HG02981 (cell line): ENCODE measurements at regions not wholly inside any gene's neighbourhood (a gene's known extent, or its start where the extent isn't known, plus 50 kb on each side); places are given as distances from the start of the nearest gene placed in this dataset.

Experiments
- ATAC-seq: cut with Tn5 transposase; IDR thresholded peaks from one replicate; pipeline ENCODE4 v1.9.1; 2021; ENCODE audit warnings: mild to moderate bottlenecking, moderate library complexity; ENCODE audit not compliant: unreplicated experiment

DNA sequence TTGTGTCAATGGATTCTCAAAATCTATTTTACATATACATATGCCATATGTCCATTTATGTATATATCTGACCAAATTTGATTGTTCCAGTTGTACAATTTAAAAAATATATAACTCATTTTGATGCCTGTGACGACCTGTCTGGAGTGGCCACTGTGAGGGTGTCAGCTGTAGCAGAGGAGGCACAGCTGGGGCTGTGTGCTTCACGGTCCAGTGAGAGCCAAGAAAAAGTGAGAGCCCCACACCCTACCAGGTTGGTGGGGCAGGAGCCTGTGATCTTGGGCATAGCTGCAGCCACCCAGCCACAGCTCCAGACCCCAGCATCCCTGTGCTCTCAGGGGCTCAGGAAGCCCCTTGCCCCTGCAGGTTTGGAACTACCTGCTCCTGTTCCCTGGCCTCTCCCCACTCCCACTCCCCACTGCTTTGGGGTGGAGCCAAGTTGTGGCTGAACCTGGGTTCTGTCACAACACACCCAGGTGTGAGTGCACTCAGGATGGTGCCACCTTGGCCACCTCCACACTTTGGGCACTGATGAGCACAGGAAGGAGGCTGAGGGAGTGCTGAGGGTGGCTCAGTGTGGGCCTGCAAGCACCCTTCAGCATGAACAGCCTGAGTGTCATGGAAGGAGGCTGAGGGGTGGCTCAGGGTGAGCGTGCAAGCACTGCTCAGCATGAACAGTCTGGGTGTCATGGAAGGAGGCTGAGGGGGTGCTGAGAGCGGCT is 161.1 kb upstream of the ROBO1 start:
- ATAC-seq: no peak

DNA sequence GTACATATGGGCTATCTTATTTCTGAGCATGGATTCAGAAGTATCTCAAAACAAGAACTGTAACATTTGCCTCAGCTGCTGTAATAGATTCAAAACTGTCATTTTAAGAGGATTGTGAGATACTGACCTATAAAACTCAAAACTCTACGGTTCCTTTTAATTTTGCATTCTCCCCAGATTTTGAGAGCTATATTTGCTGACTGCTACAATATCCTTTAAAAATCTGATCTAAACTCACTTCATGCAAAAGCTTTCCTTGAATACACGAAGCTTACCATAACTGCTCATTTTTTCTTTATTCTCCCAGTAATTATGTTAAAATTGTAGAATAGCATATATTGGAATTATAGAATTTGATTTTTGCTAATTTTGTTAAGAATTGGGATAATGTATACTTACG is 158.7 kb upstream of the ROBO1 start:
- ATAC-seq: no peak

DNA sequence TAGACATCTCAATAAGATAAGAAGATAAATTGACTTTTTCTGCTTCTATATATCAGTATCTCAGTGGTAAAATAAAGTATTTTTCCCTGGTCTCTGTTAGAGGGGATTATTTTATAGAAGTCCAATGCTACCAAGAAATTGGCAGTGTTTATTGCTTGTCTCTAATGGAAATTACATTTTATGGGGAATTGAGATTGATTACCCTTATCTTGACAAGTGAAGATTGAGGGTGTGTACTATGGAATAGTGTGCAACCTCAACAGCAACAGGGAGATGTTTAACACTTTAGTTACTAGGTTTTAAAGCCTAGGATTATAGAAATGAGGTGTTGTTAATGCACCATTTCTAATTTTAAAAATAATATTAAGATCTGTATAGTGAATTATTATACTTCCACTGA is 154.8 kb upstream of the ROBO1 start:
- ATAC-seq: no peak

DNA sequence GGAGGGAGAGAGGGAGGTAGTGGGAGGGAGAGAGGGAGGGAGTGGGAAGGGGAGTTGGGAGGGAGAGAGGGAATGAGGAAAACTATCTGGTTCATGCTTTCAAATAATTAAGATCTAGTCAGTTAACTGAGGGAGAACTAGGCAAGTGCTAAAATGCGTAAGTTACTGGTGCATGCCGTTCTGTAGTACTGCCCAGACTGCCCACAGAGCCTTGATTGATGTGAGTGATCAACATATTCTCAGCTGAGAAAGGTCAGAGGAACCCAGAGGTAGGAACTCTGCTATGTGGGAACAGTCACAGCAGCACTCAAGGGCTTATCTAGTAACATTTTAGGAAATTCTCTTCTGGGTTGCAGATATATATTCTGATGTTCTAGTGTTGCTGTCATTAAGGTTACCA is 149.8 kb upstream of the ROBO1 start:
- no peak for ATAC-seq

DNA sequence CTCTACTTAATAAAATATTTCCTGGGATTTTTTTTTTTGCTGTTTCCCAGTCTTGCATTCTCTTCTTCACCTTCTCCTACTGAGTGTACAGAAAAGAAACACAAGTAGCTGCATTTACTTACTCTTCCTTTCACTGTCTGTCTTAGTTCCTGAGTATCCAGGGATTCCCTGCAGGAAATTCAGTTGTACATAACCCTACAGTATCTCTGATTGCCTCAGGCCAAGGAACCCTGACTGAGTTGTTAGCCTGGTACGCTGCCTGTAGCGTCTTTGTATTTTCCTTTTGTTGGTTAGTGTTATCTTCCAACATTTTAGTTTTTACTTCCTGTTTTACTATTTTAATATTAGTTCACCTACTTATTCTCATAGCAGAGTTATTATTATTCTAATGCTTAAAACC is 142.5 kb upstream of the ROBO1 start:
- no peak for ATAC-seq

DNA sequence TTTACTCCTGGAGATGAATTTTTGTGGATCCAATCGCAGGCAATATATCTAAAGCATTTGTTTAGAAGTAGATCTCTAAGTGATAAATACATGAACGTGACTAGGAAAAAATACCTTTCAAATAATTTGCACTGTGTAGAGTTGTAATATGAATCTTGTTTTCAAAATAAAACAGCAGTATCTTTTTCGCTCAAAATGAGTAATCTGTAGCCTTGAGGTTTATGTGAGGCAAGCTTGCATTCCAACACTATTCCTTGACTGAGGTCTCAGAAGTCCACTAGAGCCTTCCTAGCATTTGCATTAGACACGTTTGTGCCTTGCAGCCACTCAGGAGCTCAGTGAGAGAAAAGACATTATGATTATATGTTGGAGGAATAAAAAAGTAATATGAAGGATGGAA is 138.3 kb upstream of the ROBO1 start:
- no peak for ATAC-seq

DNA sequence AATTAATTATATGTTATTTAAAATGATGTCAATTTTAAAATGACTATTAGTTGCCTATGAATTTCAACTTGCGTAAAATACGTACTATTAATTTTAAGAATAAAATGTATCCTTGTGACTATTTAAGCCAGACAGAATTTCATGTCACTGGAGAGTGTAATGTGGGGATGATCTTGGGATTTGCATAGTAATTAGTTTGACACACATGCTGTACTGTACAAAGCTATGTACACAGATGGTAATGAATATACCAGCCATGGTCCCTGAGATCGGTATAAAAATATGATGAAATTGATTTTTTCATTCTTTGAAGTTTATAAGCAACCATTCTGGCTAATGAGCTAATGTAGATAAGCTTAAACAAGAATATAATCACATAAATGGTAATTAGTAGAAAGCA is 134.4 kb upstream of the ROBO1 start:
- no peak for ATAC-seq

DNA sequence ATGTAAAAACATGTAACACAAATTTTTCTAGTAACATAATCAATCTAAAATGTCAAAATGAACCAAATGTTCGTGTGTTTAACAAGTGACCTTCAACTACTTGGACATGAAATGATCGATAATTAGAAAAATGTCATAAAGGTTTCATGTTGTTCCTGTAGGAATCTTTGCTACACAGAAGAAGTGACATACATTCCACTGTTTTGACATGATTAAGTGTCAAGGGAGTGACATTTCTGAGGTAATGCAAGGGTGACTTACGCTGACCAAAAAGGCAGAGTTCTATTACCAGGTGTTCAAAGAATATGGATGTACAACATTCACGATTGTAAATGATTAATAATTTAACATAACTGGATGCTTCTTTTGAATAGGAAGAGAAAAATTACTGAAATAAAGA is 131.1 kb upstream of the ROBO1 start:
- no peak for ATAC-seq

DNA sequence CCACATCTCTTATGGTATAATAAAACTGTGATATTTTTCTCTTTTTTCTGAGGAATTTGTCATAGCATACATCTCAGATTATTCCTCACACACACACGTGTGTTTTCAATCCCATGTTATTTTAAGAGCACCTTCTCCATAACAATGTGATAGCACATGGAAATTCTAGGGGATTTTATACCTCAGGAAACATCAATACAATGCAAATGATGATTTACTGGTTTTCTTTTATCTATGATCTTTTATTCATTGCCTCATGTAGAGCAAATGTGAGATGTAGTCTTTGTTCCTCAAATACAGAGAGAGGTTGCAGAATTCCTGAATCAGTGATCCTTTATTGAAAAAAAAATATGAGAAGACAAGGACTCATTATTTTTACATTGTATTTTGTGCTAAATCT is 128.3 kb upstream of the ROBO1 start:
- no peak for ATAC-seq

DNA sequence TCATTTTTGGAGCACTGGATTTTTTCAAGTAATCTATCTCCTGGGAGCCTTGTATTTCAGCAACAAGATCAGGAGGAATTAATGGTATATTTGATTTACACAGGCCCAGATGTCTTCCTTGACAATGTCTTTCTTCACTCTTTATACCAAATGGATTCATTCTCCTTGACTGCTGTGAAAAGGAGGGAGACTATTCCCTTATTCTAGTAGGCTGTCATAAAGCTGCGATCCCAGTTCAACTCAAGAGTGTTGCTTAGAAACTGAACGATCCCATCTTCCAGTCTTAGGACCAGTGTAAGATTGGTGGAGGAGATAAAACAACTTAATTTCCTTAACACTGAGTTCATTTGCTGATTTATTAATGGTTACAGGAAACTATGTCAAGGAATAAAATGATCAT is 119.4 kb upstream of the ROBO1 start:
- no peak for ATAC-seq

DNA sequence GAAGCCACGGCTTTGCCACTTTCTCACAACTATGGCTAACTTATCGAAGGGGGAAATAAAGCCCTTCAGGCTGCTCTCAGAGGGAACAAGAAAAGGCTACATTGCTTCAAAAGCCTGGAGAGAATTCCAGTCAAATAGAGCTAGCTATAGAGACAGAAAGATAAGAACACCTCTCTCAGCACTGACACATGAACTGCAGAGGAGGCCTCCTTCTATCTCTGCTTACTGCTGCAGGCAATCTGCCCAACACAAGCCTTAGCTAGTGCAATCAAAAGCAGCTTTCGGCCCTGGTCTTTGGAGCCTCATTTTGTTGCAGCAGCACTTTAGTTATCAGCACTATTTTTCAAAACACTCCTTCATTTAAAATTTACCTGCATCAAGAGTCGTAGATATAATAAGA is 118.4 kb upstream of the ROBO1 start:
- ATAC-seq: no peak

DNA sequence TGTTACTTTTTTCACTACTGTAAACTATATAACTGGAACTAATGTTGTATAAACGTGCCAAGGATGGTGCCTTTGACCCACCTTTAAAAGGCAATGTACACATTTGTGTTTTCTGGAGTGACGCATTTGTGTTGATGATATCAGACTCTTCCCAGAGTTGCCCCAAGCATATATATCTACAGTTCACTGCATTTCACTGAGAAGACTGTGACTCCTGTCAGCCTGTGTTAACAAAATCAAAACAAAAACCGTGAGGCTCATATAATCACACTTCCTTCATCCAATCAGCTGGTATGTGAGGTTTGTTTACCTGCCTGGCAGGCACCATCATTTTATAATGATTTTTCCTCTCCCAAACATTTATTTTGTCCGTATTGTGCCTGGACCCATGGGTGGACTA is 117.6 kb upstream of the ROBO1 start:
- no peak for ATAC-seq

DNA sequence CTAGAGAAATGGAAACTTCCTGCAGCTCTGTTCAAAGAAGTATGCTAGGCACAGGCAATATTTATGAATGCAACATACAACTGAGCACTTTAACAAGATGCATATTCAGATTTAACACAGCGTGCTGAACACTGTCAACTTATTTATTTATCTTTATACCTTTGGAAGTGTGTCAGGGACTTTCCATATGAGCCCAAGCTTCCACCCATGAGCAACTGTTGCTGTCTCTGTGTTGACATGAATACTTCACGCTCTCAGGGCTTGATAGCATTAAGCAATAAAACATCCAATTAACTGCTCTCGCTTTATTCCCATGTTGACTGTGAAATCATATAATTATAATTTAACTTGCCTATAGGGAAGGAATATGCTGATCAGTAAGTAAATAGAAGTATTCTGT is 116.6 kb upstream of the ROBO1 start:
- no peak for ATAC-seq

DNA sequence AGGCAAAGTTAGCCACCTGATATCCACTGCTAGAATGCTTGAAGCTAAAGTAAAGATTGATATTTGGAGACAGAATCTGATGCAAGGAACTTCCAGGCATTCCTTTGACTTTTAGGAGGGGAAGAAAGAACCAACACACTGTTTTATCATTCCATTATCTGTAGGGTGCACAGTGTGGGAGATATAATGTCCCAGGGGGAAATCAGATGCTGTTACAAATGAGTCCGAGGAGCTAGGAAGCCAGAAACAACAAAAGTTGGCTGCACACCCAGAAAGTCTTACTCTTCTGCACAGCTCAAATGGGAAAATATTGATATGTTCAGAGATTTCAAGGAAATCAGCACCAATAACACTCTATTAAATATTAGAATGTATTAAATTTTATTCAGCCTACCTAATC is 113.6 kb upstream of the ROBO1 start:
- ATAC-seq: no peak

DNA sequence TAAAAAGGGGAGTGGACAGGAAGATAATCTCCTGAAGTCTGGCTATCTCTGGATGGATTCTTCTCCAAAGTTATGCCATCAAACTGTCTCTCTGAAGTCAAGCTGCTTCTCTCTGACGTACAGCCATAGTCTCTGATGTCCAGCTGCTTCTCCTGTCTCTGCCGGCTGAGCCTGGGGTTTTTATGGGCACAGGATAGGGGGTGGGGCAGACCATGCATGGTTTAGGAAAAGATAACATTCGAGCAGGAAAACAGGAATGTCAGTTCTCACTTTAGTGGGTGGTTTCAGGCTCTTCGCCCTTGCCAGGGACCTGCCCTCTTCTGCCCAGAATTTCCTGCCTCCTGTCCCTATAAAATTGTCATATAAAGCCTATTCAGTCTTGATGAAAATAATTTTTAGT is 110.9 kb upstream of the ROBO1 start:
- ATAC-seq: no peak

DNA sequence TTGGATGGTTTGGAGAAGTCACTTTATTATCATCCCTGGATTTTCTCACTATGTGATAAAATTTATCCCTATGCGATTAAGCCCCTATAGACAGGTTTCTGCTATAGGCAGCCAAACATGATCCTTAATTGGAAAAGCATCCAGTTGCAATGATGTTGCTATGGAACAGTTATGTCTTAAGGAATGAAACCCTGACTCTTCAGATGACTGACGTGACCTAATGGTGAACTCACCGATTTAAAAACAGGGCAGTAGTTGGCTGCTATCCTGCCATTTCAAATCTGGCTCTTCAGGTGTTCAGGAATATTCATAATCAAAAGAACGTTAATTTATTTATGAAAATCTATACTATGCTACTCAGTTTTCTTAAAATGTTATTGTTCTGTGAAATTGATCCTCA is 106.8 kb upstream of the ROBO1 start:
- ATAC-seq: no peak

DNA sequence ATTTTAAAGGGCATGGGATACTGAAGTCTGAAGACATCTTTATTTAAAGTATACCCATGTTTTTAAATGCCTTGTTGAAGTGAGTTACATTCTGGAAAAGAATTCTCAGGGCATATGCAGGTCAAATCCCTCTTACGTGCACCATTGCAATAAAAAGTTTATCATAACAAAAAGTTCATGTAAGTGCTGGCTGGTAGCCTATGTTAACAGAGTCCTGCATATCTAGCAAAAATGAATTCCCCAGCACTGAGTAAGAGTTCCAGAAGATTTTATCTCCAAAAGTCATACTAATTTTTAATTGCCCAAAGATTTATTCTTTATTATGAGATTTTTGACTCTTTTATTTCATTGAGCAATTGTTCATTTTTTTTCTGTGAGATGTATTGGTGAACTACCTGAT is 104.7 kb upstream of the ROBO1 start:
- no peak for ATAC-seq

DNA sequence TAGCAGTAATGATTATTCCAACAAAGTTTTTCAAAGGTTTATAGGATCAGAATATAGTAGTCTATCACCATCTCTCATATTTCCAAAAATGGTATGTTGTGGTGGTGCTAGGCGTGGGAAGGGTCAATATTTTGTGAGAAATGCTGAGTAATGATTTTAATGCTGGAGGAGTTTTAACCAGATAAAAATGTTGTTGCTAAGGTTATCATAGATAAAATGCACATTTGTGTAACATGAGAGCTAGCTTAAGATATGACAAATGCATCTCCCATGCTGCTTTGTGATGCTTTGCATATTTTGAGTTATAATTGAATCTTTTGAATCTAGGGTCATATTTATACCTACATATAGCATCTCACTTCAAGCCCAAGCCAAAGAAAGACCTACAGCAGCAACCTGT is 103.9 kb upstream of the ROBO1 start:
- ATAC-seq: no peak

DNA sequence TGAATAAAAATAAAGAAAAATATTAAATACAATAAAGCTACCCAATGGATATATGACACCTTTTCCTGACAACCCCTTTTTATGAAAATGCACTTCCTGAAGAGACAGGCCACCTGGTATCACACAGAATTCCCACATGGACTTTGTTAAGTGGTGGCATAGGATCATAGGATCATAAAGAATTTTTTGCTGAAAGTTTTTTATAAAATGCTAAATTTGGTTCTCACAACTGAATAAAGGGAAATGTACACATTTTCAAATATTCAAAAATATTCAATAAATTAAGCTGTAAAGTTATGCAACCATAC is 102.5 kb upstream of the ROBO1 start:
- ATAC-seq: no peak

DNA sequence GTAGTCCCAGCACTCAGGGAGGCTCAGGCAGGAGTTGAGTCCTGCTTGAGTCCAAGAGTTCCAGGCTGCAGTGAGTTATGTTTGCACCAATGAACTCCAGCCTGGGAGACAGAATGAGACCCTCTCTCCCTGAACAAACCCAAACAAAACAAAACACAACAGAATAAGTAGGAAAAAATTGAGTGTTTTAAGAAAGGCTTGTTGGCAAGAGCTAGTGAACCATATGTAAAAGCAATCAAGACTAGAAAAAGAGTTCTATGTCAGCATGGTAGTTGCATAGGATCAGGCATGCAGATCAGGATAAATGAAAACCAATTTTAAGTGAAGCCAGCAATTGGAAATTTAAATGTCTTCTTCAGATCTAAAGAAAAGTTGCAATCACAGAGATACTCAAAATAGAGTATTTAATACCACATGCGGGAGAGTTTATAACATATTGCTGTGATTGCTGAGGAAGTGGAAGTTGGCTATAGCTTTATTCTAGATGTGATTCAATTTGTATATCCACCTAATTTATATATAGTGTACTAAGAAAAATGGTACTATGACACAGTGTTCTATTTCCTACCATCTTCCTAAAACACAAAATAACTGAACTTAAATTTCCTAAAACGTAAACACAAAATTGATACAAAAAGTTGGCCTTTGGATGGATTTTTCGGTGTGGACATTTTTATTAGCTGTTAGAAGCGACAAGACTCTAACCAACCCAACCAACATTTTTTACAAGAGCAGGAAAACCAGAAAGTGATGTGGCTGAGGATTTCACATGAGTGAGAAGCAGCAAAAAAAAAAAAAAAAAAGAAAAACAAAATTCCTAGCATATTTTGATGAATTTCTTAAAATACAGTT is 101.9 kb upstream of the ROBO1 start:
- ATAC-seq: no peak

DNA sequence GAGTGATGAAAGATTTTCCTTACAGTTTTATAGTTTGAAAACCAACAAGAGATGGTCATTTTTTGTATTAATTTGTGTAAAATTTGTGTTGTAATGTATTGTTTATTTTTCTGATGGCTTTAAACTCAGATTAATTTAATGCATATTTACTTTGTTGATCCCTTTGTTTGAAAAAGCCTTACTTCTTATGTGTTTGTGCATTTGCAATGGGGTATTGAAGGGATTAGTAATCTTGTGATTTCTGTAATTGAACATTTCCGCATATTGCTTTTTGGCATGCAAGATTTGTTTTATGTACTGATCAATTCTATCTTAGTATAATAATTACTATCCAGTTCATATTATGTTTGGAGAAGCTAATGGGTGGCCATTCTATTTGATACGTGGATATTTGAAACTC is 98.4 kb upstream of the ROBO1 start:
- no peak for ATAC-seq

DNA sequence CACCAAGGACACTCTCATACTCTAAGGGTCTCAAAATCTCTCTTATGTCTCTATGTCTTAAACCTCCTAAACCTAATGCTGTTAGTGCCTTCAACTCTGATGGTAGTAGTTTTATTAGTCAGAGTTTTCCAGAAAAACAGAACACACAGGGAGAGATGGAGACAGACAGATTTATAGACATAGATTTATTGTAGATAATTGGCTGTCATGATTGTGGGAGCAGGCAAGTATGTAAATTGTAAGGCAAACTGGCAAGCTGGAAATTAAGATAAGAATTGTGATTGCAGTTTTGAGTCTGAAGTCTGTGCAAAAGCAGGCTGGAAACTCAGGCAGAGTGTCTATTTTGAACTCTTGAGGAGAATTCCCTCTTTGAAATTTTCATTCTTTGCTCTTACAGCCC is 96.3 kb upstream of the ROBO1 start:
- no peak for ATAC-seq

DNA sequence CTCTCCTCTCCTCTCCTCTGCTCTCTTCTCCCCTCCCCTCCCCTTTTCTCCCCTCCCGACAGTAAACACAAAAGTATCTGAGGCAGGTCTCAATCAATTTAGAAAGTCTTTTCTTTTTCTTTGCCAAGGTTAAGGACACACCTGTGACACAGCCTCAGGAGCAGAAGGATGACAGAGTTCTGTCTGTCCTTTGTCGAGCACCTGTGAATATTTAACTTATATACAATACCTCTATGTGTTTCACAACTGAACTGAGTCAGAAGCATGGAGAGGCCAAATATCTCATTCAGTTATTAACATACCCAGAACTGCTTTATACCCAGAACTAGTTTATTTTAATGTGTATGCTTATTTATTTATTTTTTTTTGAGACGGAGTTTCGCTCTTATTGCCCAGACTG is 81.1 kb upstream of the ROBO1 start:
- ATAC-seq: no peak
